ENCODE measurements at regions not wholly inside any gene's neighbourhood (a gene's known extent, or its start where the extent isn't known, plus 50 kb on each side); places are given as distances from the start of the nearest gene placed in this dataset.

DNA sequence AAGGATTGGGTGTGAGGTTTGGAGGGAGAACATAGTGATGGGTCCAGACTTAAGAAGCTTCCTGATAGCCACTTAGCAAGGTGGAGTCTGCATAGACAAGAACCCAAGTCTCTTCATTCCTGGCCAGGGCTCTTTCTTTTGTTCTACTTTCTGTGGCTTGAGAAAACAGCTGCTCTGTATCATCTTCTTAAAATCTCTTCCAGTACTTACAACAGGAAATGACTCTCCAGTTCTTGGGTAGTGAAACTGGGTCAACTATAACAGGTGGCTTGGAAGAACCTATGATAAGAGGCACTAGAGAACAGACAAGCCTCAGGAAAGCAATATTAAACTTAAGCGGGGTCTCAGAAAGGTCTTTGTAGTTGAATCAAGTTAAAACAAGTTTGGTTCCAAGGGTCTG, 148.1 kb upstream of the USP24 start:
- TF ChIP-seq, protein P1, sequence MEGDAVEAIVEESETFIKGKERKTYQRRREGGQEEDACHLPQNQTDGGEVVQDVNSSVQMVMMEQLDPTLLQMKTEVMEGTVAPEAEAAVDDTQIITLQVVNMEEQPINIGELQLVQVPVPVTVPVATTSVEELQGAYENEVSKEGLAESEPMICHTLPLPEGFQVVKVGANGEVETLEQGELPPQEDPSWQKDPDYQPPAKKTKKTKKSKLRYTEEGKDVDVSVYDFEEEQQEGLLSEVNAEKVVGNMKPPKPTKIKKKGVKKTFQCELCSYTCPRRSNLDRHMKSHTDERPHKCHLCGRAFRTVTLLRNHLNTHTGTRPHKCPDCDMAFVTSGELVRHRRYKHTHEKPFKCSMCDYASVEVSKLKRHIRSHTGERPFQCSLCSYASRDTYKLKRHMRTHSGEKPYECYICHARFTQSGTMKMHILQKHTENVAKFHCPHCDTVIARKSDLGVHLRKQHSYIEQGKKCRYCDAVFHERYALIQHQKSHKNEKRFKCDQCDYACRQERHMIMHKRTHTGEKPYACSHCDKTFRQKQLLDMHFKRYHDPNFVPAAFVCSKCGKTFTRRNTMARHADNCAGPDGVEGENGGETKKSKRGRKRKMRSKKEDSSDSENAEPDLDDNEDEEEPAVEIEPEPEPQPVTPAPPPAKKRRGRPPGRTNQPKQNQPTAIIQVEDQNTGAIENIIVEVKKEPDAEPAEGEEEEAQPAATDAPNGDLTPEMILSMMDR (IDR thresholded peaks at IDR 0.05; ENCODE audit: insufficient read depth, low read length), result no peak
- no peak for TF ChIP-seq SPI1 (IDR thresholded peaks at IDR 0.05; ENCODE audit: borderline replicate concordance, low read depth)
- no peak for TF ChIP-seq GABPA (IDR thresholded peaks at IDR 0.05; ENCODE audit: low read depth)
- no peak for TF ChIP-seq POLR2AphosphoS5 (IDR thresholded peaks at IDR 0.05; ENCODE audit: low read depth)
